HEK293 (cell line): ENCODE measurements at regions not wholly inside any gene's neighbourhood (a gene's known extent, or its start where the extent isn't known, plus 50 kb on each side); places are given as distances from the start of the nearest gene placed in this dataset.

ENCODE experiments used
- CTCF ChIA-PET: fragments of 350-600 bp; formaldehyde crosslinking; extraction: SDS; loops from one replicate; lab custom pipeline; 2021; ENCODE audit warnings: antibody characterized with exemption; lab: Yijun Ruan, JAX
- POLR2A ChIA-PET: fragments of 300-600 bp; formaldehyde crosslinking; extraction: SDS; loops from one replicate; lab custom pipeline; 2020; ENCODE audit warnings: antibody characterized with exemption, inconsistent platforms; lab: Yijun Ruan, JAX
- H3K27ac ChIP-seq: fragments of 200-500 bp; sonication (Bioruptor generic); 2 replicates; pipeline ENCODE4 v1.5.1; 2014; ENCODE audit warnings: low read depth, low read length, control low read depth, inconsistent platforms; ENCODE audit errors: extremely low read depth
- H3K36me3 ChIP-seq, 2 experiments: fragments of 200-500 bp in 1 of 2; sonication (Bioruptor generic) in 1 of 2; 1 replicate in 1 of 2; 2 replicates in 1 of 2; pipeline ENCODE4 v1.5.1; 2014 to 2017; ENCODE audit warnings: inconsistent platforms in 2 of 2, low read length in 2 of 2; ENCODE audit not compliant: control insufficient read depth in 2 of 2, insufficient read depth in 1 of 2
- H3K4me1 ChIP-seq: fragments of 200-500 bp; sonication (Bioruptor generic); 2 replicates; pipeline ENCODE4 v1.5.1; 2014; ENCODE audit warnings: mild to moderate bottlenecking, low read length, inconsistent platforms; ENCODE audit not compliant: control insufficient read depth, insufficient read depth
- H3K4me3 ChIP-seq: 2 replicates; pipeline ENCODE4 v1.5.1; 2011; ENCODE audit warnings: low read depth, mild to moderate bottlenecking, control low read depth, low read length, moderate library complexity
- H3K9me3 ChIP-seq: fragments of 200-500 bp; sonication (Bioruptor generic); 2 replicates; pipeline ENCODE4 v1.5.1; 2014; ENCODE audit warnings: low read depth, low read length, inconsistent platforms; ENCODE audit not compliant: control insufficient read depth, insufficient read depth
- EGR2 ChIP-seq: fragments of 450-650 bp; formaldehyde crosslinking; IDR thresholded peaks from 2 replicates; pipeline ENCODE4 v1.5.1; 2016; ENCODE audit warnings: low read depth, missing biosample characterization, missing genetic modification characterization
- ZFHX2 ChIP-seq: fragments of 450-650 bp; formaldehyde crosslinking; conservative IDR thresholded peaks from 2 replicates; pipeline ENCODE4 v1.5.1; 2016; ENCODE audit warnings: missing biosample characterization, missing genetic modification characterization
- ZNF112 ChIP-seq: fragments of 450-650 bp; formaldehyde crosslinking; IDR thresholded peaks from 2 replicates; pipeline ENCODE4 v1.5.0; 2017; ENCODE audit warnings: missing biosample characterization, missing genetic modification characterization
- ZNF174 ChIP-seq: fragments of 450-650 bp; formaldehyde crosslinking; IDR thresholded peaks from 2 replicates; pipeline ENCODE4 v1.5.0; 2017; ENCODE audit warnings: missing biosample characterization, mild to moderate bottlenecking, missing genetic modification characterization
- ZNF175 ChIP-seq: fragments of 450-650 bp; formaldehyde crosslinking; IDR thresholded peaks from 2 replicates; pipeline ENCODE4 v1.5.1; 2016; ENCODE audit warnings: missing biosample characterization, missing genetic modification characterization
- ZNF23 ChIP-seq: fragments of 450-650 bp; formaldehyde crosslinking; IDR thresholded peaks from 2 replicates; pipeline ENCODE4 v1.5.1; 2016; ENCODE audit warnings: missing biosample characterization, missing genetic modification characterization, borderline replicate concordance
- ZNF394 ChIP-seq: fragments of 450-650 bp; formaldehyde crosslinking; IDR thresholded peaks from 2 replicates; pipeline ENCODE4 v1.5.1; 2016; ENCODE audit warnings: missing biosample characterization, missing genetic modification characterization, mild to moderate bottlenecking, moderate library complexity, borderline replicate concordance
- ZNF558 ChIP-seq: fragments of 450-650 bp; formaldehyde crosslinking; IDR thresholded peaks from 2 replicates; pipeline ENCODE4 v1.5.1; 2016; ENCODE audit warnings: missing biosample characterization, missing genetic modification characterization
- ZNF560 ChIP-seq: fragments of 450-650 bp; formaldehyde crosslinking; IDR thresholded peaks from 2 replicates; pipeline ENCODE4 v1.5.1; 2017; ENCODE audit warnings: missing biosample characterization, missing genetic modification characterization, borderline replicate concordance
- ZNF600 ChIP-seq: fragments of 450-650 bp; formaldehyde crosslinking; IDR thresholded peaks from 2 replicates; pipeline ENCODE4 v1.5.1; 2016; ENCODE audit warnings: missing biosample characterization, missing genetic modification characterization
- ZNF664 ChIP-seq: fragments of 450-650 bp; formaldehyde crosslinking; IDR thresholded peaks from 2 replicates; pipeline ENCODE4 v1.5.1; 2016; ENCODE audit warnings: missing biosample characterization, missing genetic modification characterization
- ZNF768 ChIP-seq: fragments of 450-650 bp; formaldehyde crosslinking; IDR thresholded peaks from 2 replicates; pipeline ENCODE4 v1.5.1; 2018; ENCODE audit warnings: missing biosample characterization, mild to moderate bottlenecking, missing genetic modification characterization
- ZNF777 ChIP-seq: fragments of 450-650 bp; formaldehyde crosslinking; IDR thresholded peaks from 2 replicates; pipeline ENCODE4 v1.5.1; 2017; ENCODE audit warnings: missing biosample characterization, missing genetic modification characterization, borderline replicate concordance
- TF ChIP-seq, protein P1 (sequence below): fragments of 450-650 bp; formaldehyde crosslinking; IDR thresholded peaks from 2 replicates; pipeline ENCODE4 v1.5.1; 2016; ENCODE audit warnings: missing biosample characterization, missing genetic modification characterization

DNA sequence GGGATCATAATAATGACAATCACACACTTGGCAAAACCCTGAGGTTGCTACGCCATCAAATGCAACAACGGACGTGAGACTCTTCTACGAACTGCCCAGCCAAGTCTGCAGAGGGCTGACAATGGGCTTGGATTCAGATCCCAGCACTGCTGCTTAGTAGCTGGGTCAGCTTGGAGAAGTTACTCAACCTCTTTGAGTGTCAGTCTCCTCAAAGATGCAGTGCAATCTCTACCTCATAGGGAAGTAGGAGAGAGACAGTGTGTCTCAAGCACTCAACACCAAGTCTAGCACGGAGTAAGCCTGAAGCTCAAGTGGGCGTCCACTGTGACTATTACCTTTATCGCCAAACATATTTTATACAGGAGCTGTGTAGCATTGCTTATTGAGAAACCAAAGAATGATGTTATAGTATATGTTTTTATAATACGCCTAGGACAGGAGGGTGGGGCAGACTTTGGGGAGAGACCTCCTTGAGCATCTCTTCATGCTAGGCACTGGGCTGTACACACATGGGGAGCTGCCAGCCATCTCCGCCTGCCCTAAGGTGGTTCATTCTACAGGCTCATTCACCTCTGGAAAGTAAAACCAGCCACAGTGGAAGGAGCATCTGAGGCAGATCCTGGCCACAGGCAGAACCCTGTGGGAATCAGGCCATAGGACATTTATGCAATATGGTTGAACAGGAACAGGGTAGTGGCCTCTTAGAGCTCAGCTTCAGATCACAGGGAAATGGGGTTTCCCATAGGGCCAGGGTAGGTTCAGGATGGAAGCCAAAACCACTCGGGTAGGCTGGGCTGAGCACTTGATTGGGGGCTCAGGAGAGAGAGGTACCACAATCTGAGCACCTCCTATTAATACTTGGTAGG lies 160.2 kb downstream of the MRPL14 start:
- Histone ChIP-seq H3K9me3 (no peaks in the 10 kb centered on the region), H3K27ac (no peak overlapping the region)
- CTCF ChIA-PET = interaction anchor here (0.6 to 1.8 kb wide), 4 partner anchors 112 to 215 kb away, joined by 3 to 7 read pairs (median 4); no protein-coding TSS in a partner anchor
- TF ChIP-seq ZNF560 (tag by site-specific recombination) (no peak), ZNF600 (tag by site-specific recombination) (no peak), ZNF768 (no peak)
- TF ChIP-seq, all 188 proteins: peak for 0
- no peaks in the 10 kb centered on the region for H3K4me1 ChIP-seq
- POLR2A ChIA-PET = interaction anchor here (0.7 kb wide), 1 partner anchor 197 kb away, joined by 3 read pairs; the partner anchor contains the start of gene VEGFA
- no peaks in the 10 kb centered on the region for H3K36me3 ChIP-seq
- H3K4me3 ChIP-seq = no peak overlapping the region

DNA sequence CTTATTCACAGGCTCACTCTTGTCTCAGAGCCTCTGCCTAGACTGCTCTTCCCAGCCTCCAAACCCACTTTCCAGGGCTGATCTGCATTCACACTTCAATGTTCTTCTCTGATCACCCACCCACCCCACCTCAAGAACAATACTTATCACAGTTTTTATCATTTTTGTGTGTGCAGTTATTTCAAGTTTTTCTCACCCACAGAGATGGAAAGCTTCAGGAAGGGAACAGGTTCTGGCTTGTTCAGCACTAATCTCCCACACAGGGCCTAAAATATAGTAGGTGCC lies 160.9 kb downstream of the MRPL14 start:
- ChIA-PET CTCF (no interaction called here), POLR2A (no interaction called here)
- TF ChIP-seq ZNF174 (tag by site-specific recombination) (no peak), ZFHX2 (0 out of 2 replicates have a peak, but pooled peaks have one; percentile 12), ZNF394 (no peak), ZNF664 (0 out of 2 replicates have a peak, but pooled peaks have one; percentile 41), ZNF558 (no peak), EGR2 (tag by site-specific recombination) (0 out of 2 replicates have a peak, but pooled peaks have one; percentile 23)
- TF ChIP-seq, protein P1, sequence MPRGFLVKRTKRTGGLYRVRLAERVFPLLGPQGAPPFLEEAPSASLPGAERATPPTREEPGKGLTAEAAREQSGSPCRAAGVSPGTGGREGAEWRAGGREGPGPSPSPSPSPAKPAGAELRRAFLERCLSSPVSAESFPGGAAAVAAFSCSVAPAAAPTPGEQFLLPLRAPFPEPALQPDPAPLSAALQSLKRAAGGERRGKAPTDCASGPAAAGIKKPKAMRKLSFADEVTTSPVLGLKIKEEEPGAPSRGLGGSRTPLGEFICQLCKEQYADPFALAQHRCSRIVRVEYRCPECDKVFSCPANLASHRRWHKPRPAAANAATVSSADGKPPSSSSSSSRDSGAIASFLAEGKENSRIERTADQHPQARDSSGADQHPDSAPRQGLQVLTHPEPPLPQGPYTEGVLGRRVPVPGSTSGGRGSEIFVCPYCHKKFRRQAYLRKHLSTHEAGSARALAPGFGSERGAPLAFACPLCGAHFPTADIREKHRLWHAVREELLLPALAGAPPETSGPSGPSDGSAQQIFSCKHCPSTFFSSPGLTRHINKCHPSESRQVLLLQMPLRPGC (tag by site-specific recombination) = no peak
- Histone ChIP-seq H3K36me3 (no peaks in the 10 kb centered on the region), H3K27ac (no peak overlapping the region), H3K4me3 (no peak overlapping the region), H3K4me1 (no peaks in the 10 kb centered on the region), H3K9me3 (no peaks in the 10 kb centered on the region)

DNA sequence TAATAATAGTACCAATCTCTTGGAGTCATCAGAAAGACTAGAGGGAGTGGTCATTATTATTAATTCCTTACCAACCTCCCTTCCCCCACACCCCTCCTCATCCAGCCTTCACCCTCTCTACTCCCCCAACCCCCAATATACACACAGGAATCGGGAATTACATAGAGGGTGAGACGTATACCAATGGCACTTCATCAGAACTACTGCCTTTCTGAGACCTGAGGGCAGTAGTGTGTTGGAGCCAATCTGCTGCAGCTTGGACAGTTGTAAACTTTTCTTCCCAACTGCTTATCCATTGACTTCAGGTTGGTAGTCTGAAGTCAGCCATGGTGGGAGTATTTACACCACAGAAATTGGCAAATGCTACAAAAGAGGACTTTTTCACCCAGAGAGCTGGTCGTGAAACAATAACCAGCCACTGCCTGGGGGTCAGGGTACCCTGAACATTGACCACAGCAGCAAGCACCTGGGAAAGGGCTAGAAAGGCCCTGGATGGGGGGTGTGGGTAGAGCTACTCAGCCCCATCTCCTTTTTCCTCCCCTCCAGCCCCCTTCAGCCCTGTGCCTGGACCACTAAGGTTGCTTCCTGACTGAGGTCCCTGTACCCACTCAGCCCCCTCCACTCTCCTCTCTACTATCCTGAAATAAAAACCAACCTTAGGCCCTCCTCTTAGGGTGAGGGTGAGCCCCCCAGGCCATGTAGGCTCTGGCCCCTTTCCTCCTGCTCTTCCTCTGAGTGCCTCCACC lies 161.5 kb downstream of the MRPL14 start:
- no peaks in the 10 kb centered on the region for H3K9me3 ChIP-seq
- TF ChIP-seq ZNF175 (tag by site-specific recombination) (no peak), ZNF777 (no peak), ZNF23 (no peak), ZNF112 (tag by site-specific recombination) (peak; percentile 91)
- POLR2A ChIA-PET = no interaction called here
- CTCF ChIA-PET = interaction anchor here (0.6 kb wide), 1 partner anchor 504 kb away, joined by 4 read pairs; no protein-coding TSS in a partner anchor
- no peaks in the 10 kb centered on the region for H3K4me1 ChIP-seq
- H3K27ac ChIP-seq = no peak overlapping the region
- H3K4me3 ChIP-seq = no peak overlapping the region
- H3K36me3 ChIP-seq = no peaks in the 10 kb centered on the region
